NCI-H2107 treated with DMSO at 0.1 percent for 48 hours (cell line): ENCODE measurements at regions not wholly inside any gene's neighbourhood (a gene's known extent, or its start where the extent isn't known, plus 50 kb on each side); places are given as distances from the start of the nearest gene placed in this dataset.

Experiments
- DNase-seq: peaks from one replicate; lab custom pipeline; 2025; ENCODE audit not compliant: unreplicated experiment; lab: John Stamatoyannopoulos, UW

- DNase-seq = no peak
Observed at GRCh38 chr13:76527041-76527440, 359.2 kb downstream of the KCTD12 start.

- DNase-seq = no peak
Observed at GRCh38 chr13:76523740-76524340, 362.4 kb downstream of the KCTD12 start.

GRCh38 chr13:76522083-76522755 is 364.0 kb downstream of the KCTD12 start:
- DNase-seq = no peak

GRCh38 chr13:76519685-76520084 is 366.5 kb downstream of the KCTD12 start:
- no peak for DNase-seq

GRCh38 chr13:76516586-76516985 is 369.6 kb downstream of the KCTD12 start:
- DNase-seq = no peak

- DNase-seq = no peak
Observed at GRCh38 chr13:76516013-76516412, 370.2 kb downstream of the KCTD12 start.

GRCh38 chr13:76512721-76513145 is 373.5 kb downstream of the KCTD12 start:
- peak; percentile 10 for DNase-seq

- no peak for DNase-seq
Observed at GRCh38 chr13:76505437-76505836, 380.8 kb downstream of the KCTD12 start.

- no peak for DNase-seq
Observed at GRCh38 chr13:76503766-76504165, 382.4 kb downstream of the KCTD12 start.

- DNase-seq = no peak
Observed at GRCh38 chr13:76503291-76503690, 382.9 kb downstream of the KCTD12 start.

GRCh38 chr13:76500894-76501293 is 385.3 kb downstream of the KCTD12 start:
- DNase-seq = no peak

- no peak for DNase-seq
Observed at GRCh38 chr13:76499891-76500290, 386.3 kb downstream of the KCTD12 start.

GRCh38 chr13:76489274-76489673 is 396.9 kb downstream of the KCTD12 start:
- DNase-seq = no peak

GRCh38 chr13:76481738-76482137 is 404.5 kb downstream of the KCTD12 start:
- no peak for DNase-seq

- no peak for DNase-seq
Observed at GRCh38 chr13:76474966-76475365, 411.2 kb downstream of the KCTD12 start.

- no peak for DNase-seq
Observed at GRCh38 chr13:76474356-76474755, 411.8 kb downstream of the KCTD12 start.

- DNase-seq = peak; percentile 58
Observed at GRCh38 chr13:76473552-76474134, 412.6 kb downstream of the KCTD12 start.

GRCh38 chr13:76472916-76473315 is 413.3 kb downstream of the KCTD12 start:
- no peak for DNase-seq

GRCh38 chr13:76471486-76471885 is 414.7 kb downstream of the KCTD12 start:
- DNase-seq = no peak

GRCh38 chr13:76470991-76471390 is 415.2 kb downstream of the KCTD12 start:
- no peak for DNase-seq

GRCh38 chr13:76466043-76466442 is 420.2 kb downstream of the KCTD12 start:
- DNase-seq = no peak

- DNase-seq = no peak
Observed at GRCh38 chr13:76463314-76463713, 422.9 kb downstream of the KCTD12 start.
